ENCODE measurements at regions not wholly inside any gene's neighbourhood (a gene's known extent, or its start where the extent isn't known, plus 50 kb on each side); places are given as distances from the start of the nearest gene placed in this dataset.

- no peak for ATAC-seq
- in situ Hi-C loops (cut with MboI) (no loop called here), intact Hi-C loops (cut with micrococcal nuclease) (no loop called here)
- no peak for TF ChIP-seq SMARCA5 (IDR thresholded peaks at IDR 0.05)
- no peak for TF ChIP-seq ZNF175 (CRISPR knock-in tag; IDR thresholded peaks at IDR 0.05; ENCODE audit: low read depth)
- TF ChIP-seq ZNF274 (IDR thresholded peaks at IDR 0.05; ENCODE audit: borderline replicate concordance, low read depth, low read length): no peak
- no peak for TF ChIP-seq CBX2 (IDR thresholded peaks at IDR 0.05; ENCODE audit: insufficient read depth, low read length, poor library complexity, severe bottlenecking)
- no peak for TF ChIP-seq ZBTB1 (CRISPR knock-in tag; IDR thresholded peaks at IDR 0.05; ENCODE audit: borderline replicate concordance, low read depth)
- TF ChIP-seq MXI1 (IDR thresholded peaks at IDR 0.05; ENCODE audit: low read depth, low read length): no peak
- no peak for TF ChIP-seq MAZ (CRISPR knock-in tag; conservative IDR thresholded peaks at IDR 0.05 in 1 of 2, IDR thresholded peaks at IDR 0.05 in 1 of 2)
- TF ChIP-seq PHF20 (IDR thresholded peaks at IDR 0.05; ENCODE audit: partially characterized antibody): no peak
- no peak for TF ChIP-seq BCL6 (CRISPR knock-in tag; IDR thresholded peaks at IDR 0.05)
- TF ChIP-seq, protein P1, sequence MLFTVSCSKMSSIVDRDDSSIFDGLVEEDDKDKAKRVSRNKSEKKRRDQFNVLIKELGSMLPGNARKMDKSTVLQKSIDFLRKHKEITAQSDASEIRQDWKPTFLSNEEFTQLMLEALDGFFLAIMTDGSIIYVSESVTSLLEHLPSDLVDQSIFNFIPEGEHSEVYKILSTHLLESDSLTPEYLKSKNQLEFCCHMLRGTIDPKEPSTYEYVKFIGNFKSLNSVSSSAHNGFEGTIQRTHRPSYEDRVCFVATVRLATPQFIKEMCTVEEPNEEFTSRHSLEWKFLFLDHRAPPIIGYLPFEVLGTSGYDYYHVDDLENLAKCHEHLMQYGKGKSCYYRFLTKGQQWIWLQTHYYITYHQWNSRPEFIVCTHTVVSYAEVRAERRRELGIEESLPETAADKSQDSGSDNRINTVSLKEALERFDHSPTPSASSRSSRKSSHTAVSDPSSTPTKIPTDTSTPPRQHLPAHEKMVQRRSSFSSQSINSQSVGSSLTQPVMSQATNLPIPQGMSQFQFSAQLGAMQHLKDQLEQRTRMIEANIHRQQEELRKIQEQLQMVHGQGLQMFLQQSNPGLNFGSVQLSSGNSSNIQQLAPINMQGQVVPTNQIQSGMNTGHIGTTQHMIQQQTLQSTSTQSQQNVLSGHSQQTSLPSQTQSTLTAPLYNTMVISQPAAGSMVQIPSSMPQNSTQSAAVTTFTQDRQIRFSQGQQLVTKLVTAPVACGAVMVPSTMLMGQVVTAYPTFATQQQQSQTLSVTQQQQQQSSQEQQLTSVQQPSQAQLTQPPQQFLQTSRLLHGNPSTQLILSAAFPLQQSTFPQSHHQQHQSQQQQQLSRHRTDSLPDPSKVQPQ (CRISPR knock-in tag; IDR thresholded peaks at IDR 0.05; ENCODE audit: borderline replicate concordance): no peak
- no peak overlapping the region for H3K4me2 ChIP-seq (ENCODE audit: insufficient read depth, low read length)
- peaks cover 20 to 42% of the 10 kb centered on the region in 2 experiments for H3K27me3 ChIP-seq (ENCODE audit: control insufficient read depth in 2 of 2, insufficient read depth in 2 of 2, low read length in 2 of 2)
- DNase-seq (ENCODE audit: extremely low read depth in 1 of 4, low spot score in 3 of 4): no peak
- BruUV-seq (replicated peaks): no TSS peak
- H2AFZ ChIP-seq (ENCODE audit: low read depth, low read length): no peak overlapping the region
- H3K9me3 ChIP-seq (replicated peaks; ENCODE audit: control insufficient read depth, insufficient read depth, low read depth, low read length): no peaks in the 10 kb centered on the region
- POLR2A ChIA-PET: interaction anchor here (1.0 kb wide), 1 partner anchor 24 kb away, joined by 3 read pairs; no protein-coding TSS in a partner anchor
- peak; percentile 37 for FAIRE-seq
- no peaks in the 10 kb centered on the region for H4K20me1 ChIP-seq (replicated peaks; ENCODE audit: control insufficient read depth, insufficient read depth, low read length)
- no peak overlapping the region for H3K4me3 ChIP-seq
- H3K9me1 ChIP-seq (ENCODE audit: control insufficient read depth, insufficient read depth, low read length): no peaks in the 10 kb centered on the region
- CTCF ChIA-PET (ENCODE audit: low intra/inter-chr PET ratio): no interaction called here
- no peak overlapping the region for H3K9ac ChIP-seq (ENCODE audit: insufficient read depth in 1 of 2, low read depth in 2 of 2, low read length in 2 of 2)
- H3K79me2 ChIP-seq (ENCODE audit: control insufficient read depth, insufficient read depth, low read length): no peaks in the 10 kb centered on the region
- 3% methylated on average over 10 of the region's 10 CpGs for WGBS (ENCODE audit: insufficient coverage, low coverage, missing lambda C conversion rate)
- no peaks in the 10 kb centered on the region; a peak in 1 of 5 replicates for H3K4me1 ChIP-seq (replicated peaks in 1 of 2; ENCODE audit: control insufficient read depth in 2 of 2, insufficient read depth in 2 of 2, low read length in 2 of 2)
- no peak overlapping the region for H3K27ac ChIP-seq (ENCODE audit: extremely low read depth, low read depth, low read length)
- H3K36me3 ChIP-seq (ENCODE audit: control insufficient read depth, insufficient read depth, low read length): no peaks in the 10 kb centered on the region
Observed at GRCh38 chr21:36571556-36571955, 91.6 kb upstream of the CLDN14 start.
